ENCODE measurements at regions not wholly inside any gene's neighbourhood (a gene's known extent, or its start where the extent isn't known, plus 50 kb on each side); places are given as distances from the start of the nearest gene placed in this dataset.

DNA sequence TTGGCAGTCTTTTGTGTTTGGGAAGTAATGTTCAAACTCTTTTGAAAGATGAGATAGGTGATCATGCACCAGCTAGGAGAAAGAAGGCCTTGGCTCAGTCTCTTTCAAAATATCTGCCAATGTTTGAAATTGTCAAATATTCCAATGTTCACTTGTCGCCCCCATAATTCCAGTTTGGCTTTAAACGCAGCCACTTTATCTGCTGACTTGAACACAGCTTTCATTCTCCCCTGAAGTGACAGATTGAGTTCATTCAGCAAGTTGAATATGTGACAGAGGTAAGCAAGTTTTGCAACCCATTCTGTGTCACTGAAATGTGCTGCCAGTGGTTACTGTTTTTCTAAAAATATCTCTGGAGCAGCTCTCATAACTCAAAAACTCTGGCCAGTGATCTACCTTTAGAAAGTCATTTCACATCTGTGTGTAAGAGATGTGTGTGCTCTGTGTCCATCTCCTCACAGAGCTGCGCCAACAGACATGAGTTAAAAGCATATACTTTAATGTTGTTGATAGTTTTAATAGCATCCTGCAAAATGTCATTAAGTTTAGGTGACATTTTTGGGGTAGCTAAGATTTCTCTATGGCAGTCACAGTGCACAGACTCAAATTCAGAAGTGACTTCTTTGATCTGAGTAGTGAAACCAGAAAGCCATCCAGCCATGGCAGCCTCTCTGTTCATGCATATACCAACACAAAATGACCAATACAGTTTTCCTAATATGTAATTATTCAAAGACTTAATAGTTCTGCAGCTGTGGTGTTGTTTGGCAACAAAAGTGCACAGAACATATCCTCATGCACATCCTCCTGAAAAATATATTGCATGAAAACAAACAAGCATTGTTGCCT is 614.3 kb upstream of the MIS18BP1 start:
- CTCF ChIA-PET (ENCODE audit: low intra/inter-chr PET ratio) = no interaction called here

More for the DNA sequence above, 614.3 kb upstream of the MIS18BP1 start:
- no peaks in the 10 kb centered on the region for H3K9me1 ChIP-seq (ENCODE audit: control insufficient read depth, insufficient read depth, low read length)
- H3K27me3 ChIP-seq (ENCODE audit: control insufficient read depth in 2 of 2, insufficient read depth in 2 of 2, low read length in 2 of 2) = no peaks in the 10 kb centered on the region
- TF ChIP-seq ATF1 (CRISPR knock-in tag; IDR thresholded peaks at IDR 0.05) (no peak), ATF1 (tag; IDR thresholded peaks at IDR 0.05) (no peak), DDX20 (tag; IDR thresholded peaks at IDR 0.05; ENCODE audit: low read depth) (no peak), NCOA6 (IDR thresholded peaks at IDR 0.05) (no peak), NONO (IDR thresholded peaks at IDR 0.05; ENCODE audit: low read depth in 2 of 2, low read length in 1 of 2) (no peak), ZFX (CRISPR knock-in tag; IDR thresholded peaks at IDR 0.05) (no peak), ARNT (IDR thresholded peaks at IDR 0.05) (no peak), ZNF224 (CRISPR knock-in tag; IDR thresholded peaks at IDR 0.05) (no peak), KDM4B (IDR thresholded peaks at IDR 0.05; ENCODE audit: borderline replicate concordance in 2 of 2, low read depth in 1 of 2) (no peak), ZNF197 (CRISPR knock-in tag; IDR thresholded peaks at IDR 0.05; ENCODE audit: low read depth) (no peak)
- TF ChIP-seq, protein P1, sequence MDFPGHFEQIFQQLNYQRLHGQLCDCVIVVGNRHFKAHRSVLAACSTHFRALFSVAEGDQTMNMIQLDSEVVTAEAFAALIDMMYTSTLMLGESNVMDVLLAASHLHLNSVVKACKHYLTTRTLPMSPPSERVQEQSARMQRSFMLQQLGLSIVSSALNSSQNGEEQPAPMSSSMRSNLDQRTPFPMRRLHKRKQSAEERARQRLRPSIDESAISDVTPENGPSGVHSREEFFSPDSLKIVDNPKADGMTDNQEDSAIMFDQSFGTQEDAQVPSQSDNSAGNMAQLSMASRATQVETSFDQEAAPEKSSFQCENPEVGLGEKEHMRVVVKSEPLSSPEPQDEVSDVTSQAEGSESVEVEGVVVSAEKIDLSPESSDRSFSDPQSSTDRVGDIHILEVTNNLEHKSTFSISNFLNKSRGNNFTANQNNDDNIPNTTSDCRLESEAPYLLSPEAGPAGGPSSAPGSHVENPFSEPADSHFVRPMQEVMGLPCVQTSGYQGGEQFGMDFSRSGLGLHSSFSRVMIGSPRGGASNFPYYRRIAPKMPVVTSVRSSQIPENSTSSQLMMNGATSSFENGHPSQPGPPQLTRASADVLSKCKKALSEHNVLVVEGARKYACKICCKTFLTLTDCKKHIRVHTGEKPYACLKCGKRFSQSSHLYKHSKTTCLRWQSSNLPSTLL (IDR thresholded peaks at IDR 0.05) = no peak
- TF ChIP-seq, protein P2, sequence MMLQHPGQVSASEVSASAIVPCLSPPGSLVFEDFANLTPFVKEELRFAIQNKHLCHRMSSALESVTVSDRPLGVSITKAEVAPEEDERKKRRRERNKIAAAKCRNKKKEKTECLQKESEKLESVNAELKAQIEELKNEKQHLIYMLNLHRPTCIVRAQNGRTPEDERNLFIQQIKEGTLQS (IDR thresholded peaks at IDR 0.05) = no peak
- TF ChIP-seq, protein P2 (CRISPR knock-in tag; conservative IDR thresholded peaks at IDR 0.05) = no peak
- no peak overlapping the region for H3K4me3 ChIP-seq
- FAIRE-seq (no peak), ATAC-seq (no peak), DNase-seq (ENCODE audit: extremely low read depth in 1 of 4, low spot score in 3 of 4) (no peak)
- in situ Hi-C loops (cut with MboI) = no loop called here
- BruUV-seq (replicated peaks) = no TSS peak
- intact Hi-C loops (cut with micrococcal nuclease) = no loop called here
- no peaks in the 10 kb centered on the region for H3K4me1 ChIP-seq (replicated peaks in 1 of 2; ENCODE audit: control insufficient read depth in 2 of 2, insufficient read depth in 2 of 2, low read length in 2 of 2)
- H4K20me1 ChIP-seq (replicated peaks; ENCODE audit: control insufficient read depth, insufficient read depth, low read length) = no peaks in the 10 kb centered on the region
- no peak overlapping the region for H3K27ac ChIP-seq (ENCODE audit: extremely low read depth, low read depth, low read length)
- H3K9ac ChIP-seq (ENCODE audit: insufficient read depth in 1 of 2, low read depth in 2 of 2, low read length in 2 of 2) = no peak overlapping the region
- H3K9me3 ChIP-seq (replicated peaks; ENCODE audit: control insufficient read depth, insufficient read depth, low read depth, low read length) = no peaks in the 10 kb centered on the region
- H3K4me2 ChIP-seq (ENCODE audit: insufficient read depth, low read length) = no peak overlapping the region
- no peaks in the 10 kb centered on the region for H3K36me3 ChIP-seq (ENCODE audit: control insufficient read depth, insufficient read depth, low read length)
- POLR2A ChIA-PET = no interaction called here
- no peak overlapping the region for H2AFZ ChIP-seq (ENCODE audit: low read depth, low read length)
- 0% methylated on average over 3 of the region's 3 CpGs for WGBS (ENCODE audit: insufficient coverage, low coverage, missing lambda C conversion rate)
- H3K79me2 ChIP-seq (ENCODE audit: control insufficient read depth, insufficient read depth, low read length) = no peaks in the 10 kb centered on the region
